GM18517 (cell line): ENCODE measurements at regions not wholly inside any gene's neighbourhood (a gene's known extent, or its start where the extent isn't known, plus 50 kb on each side); places are given as distances from the start of the nearest gene placed in this dataset.

Experiments
- ATAC-seq: cut with Tn5 transposase; IDR thresholded peaks from one replicate; pipeline ENCODE4 v1.9.1; 2021; ENCODE audit warnings: mild to moderate bottlenecking, moderate library complexity; ENCODE audit not compliant: unreplicated experiment

DNA sequence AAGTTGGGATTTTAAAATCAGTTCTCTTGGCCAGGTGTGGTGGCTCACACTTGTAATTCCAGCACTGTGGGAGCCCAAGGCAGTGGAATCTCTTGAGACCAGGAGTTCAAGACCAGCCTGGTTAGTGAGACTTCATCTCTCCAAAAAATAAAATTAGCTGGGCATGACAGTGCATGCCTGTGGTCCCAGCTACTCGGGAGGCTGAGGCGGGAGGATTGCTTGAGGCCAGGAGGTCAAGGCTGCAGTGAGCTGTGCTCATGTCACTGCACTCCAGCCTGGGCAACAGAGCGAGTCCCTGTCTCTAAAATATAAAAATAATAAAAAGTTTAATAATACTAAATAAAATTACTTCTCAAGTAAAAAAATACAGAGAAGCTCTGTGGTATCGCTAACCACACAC is 77.5 kb downstream of the FOXA2 start:
- no peak for ATAC-seq

DNA sequence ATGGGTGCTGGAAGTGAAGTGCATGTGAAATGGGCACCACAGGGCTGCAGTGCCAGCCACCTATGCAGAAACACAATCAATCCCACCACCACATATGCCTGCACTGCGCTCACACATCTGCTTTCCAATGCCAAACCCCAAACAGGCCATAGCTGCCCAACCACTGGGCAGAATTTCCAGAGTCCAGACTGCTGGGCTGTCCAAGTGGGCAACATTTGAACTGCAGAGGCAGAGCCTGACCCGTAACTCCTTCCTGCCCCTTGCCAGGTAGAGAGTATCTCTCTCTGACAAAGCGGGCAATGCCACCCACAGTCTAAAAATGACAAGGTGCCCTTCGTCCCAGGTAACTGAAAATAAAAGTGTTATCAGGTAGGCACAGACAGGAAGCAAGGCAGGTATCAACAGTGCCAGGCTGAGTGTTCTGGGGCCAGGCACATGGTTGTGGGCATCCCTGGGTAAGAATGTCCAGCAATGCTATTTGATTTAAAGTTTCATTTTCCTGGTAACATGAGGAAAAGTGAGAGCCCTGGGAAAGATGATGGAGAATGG is 79.5 kb downstream of the FOXA2 start:
- ATAC-seq: no peak

DNA sequence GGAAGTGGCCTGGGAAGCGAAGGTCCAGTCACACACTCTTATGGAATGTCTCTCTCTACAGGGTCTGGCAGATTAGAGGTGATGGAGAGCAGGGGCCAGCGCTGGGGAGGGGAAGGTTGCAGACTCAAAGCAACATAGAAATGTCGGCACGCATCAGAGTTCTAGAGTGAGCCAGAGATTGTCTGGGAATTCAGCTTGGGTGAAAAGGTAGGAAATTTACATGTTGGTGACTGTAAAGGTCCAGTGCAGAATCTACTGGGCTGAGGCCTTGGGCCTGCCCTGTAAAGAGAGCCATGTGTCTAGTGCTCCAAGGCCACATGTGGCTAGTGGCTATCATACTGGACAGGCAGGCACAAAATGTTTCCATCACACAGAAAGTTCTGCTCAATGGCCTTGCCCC is 80.8 kb downstream of the FOXA2 start:
- ATAC-seq: no peak

GRCh38 chr20:22502731-22503191 is 81.6 kb downstream of the FOXA2 start:
- ATAC-seq: no peak

DNA sequence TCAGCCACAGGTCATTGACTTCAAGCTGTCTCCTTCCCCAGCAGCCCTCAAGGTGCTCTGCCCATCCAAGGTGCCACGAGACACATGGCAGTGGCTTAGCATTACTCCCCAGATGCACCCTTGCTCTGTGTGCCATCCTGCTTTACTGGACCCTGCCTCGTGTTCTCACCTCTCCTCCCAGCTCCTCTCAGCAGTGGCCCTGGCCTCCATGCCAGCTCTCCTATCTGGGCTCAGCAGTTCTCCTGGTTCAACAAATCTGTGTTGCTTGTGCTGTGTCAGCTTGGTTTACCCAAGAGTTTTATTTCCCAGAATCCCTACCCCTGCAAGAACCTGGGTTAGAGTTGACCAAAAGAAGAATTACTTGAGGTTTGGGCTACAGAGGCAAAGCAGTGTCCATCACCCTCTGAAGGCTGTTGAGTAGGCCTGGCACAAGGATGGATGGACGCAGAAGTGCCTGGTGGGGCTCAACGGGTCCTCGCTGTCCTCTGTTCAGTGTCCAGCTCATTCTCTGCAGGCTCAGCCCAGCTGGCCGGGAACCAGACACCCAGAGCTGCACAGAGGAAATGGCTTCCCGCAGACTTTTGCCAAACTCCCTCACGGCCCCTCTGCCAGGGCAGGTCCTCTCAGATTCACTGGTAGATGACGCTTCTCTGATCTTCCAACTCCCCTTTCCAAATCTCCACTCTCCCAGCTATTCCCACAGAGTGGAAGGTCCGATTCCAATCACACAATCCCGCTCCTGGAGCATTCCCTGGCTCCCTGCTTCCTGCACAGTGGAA is 82.6 kb downstream of the FOXA2 start:
- ATAC-seq: no peak

DNA sequence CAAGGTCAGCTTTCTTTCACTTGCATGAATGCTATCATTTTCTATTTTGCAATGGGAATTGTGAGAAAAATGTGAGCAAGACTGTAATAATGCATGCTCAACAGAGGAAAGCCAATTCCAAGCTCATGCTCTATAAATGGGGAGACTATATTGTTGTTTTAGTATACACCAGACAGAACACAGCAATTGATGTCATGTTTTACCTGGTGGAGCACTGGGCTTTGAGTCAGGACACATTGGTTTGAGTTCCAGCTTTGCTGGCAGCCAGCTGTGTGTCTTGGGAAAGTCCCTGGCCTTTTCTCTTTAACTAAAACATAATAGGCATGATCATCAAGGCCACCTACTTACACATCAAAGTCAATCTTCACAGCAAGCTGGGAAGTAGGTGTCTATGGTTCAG is 83.3 kb downstream of the FOXA2 start:
- ATAC-seq: no peak

GRCh38 chr20:22499515-22500166 is 84.7 kb downstream of the FOXA2 start:
- no peak for ATAC-seq

GRCh38 chr20:22496817-22497216 is 87.6 kb downstream of the FOXA2 start:
- ATAC-seq: no peak

DNA sequence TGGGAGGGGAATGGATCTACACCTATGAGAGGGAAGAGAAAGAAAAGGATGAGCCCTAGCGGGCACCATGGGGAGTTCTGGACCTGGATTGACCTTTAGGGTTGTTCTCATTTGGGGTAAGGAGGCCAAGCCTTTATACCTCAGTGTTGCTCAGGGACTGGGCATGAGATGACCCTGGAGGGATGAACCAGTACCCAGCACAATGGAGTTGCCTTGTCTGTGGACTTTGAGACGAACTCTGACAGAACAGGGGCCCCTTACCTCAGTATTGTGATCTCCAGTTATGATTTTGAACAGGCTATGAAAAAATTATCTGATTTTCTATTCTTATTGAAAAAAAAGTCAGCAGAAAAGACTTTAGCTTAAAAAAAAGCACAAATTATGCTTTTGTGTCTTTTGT is 88.6 kb downstream of the FOXA2 start:
- no peak for ATAC-seq

- no peak for ATAC-seq
These were observed 89.2 kb downstream of the FOXA2 start for GRCh38 chr20:22495172-22495571.

DNA sequence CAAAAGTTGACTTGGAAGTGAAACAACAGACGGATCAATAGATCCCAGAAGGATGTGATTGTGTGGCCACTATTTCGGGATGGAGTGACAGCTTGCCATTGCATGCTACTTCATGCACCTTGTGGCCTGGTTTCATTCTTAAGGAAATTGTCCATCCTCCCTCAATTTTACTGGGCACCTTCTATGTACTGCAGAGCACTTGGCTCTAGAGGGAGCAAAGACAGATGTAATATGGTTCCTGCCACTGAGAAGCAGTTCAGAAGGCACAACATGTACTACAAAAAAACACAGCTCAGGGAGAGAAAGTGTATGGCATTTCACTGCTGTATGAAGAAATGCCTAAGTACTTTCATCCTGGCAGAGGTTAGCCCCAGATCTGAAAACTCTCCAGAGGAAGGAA is 91.9 kb downstream of the FOXA2 start:
- ATAC-seq: no peak

GRCh38 chr20:22491194-22491505 is 93.2 kb downstream of the FOXA2 start:
- ATAC-seq: no peak

DNA sequence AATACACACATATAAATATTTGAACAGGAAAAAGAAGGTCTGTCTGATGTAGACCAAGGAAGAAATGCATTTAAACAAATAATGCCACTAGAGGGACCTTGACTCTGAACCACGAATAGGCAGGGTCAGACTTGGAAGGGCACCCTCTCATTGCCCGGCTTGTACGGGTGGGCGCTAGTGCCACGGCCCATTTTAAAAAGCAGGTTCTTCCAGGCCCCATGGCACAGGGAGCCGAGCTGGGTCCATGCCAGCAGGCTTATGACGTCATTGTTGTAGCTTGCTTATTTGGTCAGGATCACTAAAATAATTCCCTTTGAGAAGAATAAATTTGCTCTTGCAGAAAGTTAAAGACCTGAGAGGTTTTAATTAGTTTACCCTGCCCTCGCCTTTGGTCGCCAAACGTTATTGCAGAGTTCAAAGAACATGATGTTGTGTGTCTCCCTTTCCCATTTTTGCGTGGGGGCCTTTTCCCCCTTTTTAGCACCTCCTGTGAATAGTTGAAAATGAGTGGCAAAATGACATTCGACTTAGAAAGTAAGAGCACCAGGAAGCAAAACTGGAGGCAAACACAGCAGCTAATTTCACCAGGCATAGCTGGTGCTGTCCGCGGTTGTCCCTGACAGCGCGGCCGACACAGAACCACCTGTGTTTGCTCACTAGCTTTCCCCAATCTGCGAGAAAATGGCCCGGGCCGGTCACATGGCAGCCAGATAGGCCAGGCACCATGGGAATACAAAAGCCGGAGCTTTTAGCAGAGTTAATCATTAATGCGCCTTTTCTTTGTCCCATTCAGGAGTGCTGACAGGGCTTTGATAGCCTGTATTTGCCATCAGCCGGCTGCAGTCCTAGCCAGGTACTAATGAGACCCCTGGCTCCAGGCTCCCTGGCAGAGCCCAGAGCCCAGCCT is 93.8 kb downstream of the FOXA2 start:
- ATAC-seq: no peak

DNA sequence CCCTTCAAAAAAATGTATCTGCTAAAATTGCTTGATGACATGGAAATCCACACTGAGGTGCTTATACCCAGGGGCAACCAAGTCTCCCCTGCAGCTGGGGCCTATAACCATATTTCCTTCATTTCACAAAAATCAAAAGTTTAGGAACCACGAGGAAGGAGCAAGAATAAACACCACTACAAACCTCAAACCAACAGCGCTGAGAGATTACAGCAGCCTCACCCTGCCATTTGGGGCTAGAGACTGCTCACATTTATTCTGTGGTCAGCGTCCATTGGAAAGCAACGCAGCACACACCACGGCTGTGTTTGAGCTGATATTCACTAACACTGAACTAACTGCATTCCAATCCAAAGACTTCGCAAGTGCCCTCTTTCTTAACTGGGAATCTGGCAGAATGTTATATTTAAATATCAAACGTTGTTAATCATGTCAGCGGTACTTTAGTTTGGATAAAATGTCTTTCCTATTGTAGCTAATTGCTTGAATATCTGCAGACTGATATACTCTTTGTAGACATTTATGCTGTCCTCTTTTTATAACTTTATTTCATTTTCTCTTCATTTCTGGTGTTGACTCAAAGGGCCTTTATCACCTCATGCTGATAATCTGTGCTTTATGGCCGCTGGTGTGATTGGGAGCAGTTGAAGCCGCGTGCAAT is 94.6 kb downstream of the FOXA2 start:
- no peak for ATAC-seq

GRCh38 chr20:22480336-22480735 is 104.0 kb downstream of the FOXA2 start:
- ATAC-seq: no peak

DNA sequence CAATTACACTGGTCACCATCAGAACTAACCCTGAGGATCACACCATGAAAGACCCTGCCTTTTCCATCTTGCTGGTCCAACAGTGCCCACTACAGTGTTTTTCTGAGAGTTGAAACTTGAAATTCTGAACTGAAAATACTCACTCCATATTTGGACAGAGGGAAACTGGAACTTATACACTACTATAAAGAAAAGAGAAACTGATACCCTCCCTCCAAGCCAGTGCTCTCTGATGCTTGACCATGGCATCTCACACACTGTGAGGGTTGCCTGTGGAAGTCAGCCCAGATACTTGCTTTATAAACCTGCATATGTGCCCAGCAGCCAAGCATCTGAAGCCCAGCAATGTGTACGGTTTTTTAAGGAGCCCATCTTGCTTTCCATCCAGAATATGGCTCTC is 108.7 kb downstream of the FOXA2 start:
- peak; percentile 99 for ATAC-seq

DNA sequence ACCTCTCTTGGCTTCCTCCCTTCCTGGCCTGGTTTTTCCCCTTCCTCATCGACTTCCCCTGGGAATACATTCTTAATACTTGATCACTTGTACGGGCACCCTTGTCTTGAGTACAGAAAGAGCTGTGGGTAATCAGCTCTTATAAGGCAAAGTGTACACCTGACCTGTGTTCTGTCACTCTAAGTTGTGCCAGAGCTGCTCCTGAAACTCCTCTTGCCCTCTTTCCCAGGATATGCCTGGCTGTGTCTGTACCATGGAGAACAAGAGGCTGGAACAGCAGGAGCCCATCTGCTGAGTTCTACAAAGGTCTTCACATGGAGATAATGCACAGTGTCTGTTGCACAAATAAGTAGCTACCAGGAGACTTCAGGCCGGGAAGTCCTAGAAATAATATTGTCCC is 110.1 kb downstream of the FOXA2 start:
- ATAC-seq: no peak

- no peak for ATAC-seq
These were observed 111.1 kb downstream of the FOXA2 start for GRCh38 chr20:22473293-22473692.

GRCh38 chr20:22472447-22473100 is 111.8 kb downstream of the FOXA2 start:
- ATAC-seq: no peak

GRCh38 chr20:22471156-22471836 is 113.1 kb downstream of the FOXA2 start:
- ATAC-seq: no peak
